IPS-18c (cell line): ENCODE measurements at regions not wholly inside any gene's neighbourhood (a gene's known extent, or its start where the extent isn't known, plus 50 kb on each side); places are given as distances from the start of the nearest gene placed in this dataset.

Experiments
- H3K4me3 ChIP-seq: 2 replicates; pipeline ENCODE4 v1.7.0; 2013; ENCODE audit warnings: low read depth, mild to moderate bottlenecking, low read length, moderate library complexity; ENCODE audit not compliant: insufficient read depth
- H3K9me3 ChIP-seq: one replicate; pipeline ENCODE4 v1.6.1; 2013; ENCODE audit warnings: mild to moderate bottlenecking, low read length, moderate library complexity; ENCODE audit not compliant: control insufficient read depth, insufficient read depth

DNA sequence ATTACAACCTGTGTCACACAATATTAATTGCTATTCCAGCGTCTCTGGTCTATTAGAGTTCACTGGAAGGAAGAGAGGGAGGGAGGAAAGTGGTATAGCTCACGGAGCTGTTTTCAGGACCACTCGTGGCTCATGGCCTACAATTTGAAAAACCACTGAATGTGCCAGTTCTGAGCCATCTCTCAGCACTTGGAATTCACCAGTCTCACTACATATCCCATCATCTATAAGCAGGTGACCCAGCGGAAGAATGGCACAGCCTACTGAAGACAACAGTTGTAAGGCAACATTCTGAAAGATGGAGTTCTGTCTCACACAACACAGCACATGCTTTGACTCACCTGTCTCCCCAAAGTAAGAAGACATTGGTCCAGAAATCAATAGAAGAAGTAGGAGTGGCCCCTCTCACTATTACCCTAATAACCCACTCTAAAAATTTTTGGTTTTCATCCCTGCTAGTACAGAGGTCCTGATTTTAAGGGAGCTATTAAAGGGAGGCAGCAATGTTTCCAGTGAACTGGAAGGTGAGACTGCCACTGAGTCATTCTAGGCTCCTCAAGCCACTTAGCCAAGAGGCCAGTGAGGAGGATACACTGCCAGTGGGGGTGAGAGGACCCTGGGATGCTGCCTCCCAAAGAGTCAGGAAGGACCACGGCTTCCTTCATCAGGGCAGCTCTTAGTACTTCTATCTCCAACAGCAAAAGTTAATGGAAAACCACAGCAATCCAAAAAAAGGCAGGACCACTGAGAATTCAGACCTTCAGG lies 50.0 kb upstream of the DOCK9 start:
- Histone ChIP-seq H3K9me3 (no peaks in the 10 kb centered on the region), H3K4me3 (no peak overlapping the region)

DNA sequence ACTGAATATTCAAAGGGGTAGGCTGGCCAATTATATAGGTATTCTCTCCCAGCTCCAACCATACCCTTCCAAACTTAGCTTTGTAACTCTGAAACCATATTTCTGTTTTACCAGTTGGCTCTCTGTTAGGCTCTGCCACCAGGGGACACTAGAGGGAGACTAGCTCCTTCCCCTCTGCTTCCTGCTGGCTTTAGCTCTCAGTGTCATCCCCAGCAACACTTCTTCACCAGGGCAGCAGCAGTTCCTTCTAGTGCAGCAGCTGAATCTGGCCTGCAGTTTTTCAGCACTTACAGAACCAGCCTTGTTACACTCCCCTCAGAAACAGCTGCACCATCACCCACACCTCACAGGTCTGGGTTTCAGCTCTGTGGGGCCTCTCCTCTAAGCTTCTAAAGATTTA lies 51.0 kb upstream of the DOCK9 start:
- Histone ChIP-seq H3K9me3 (no peaks in the 10 kb centered on the region), H3K4me3 (no peak overlapping the region)

DNA sequence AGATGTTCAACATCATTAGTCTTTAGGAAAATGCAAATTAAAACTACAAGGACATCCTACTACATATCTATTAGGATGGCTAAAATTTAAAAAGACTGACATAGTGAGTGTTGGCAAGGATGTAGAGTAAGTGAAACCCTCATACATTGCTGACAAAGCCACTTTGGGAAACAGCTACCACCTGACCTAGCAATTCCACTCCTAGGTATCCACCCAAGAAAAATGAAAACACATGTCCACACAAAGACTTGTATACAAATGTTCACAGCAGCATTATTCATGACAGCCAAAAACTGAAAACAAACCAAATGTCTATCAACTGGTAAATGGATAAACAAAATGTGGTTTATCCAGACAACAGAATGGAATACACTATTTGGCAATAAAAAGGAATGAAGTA lies 51.7 kb upstream of the DOCK9 start:
- no peak overlapping the region for H3K4me3 ChIP-seq
- no peaks in the 10 kb centered on the region for H3K9me3 ChIP-seq

DNA sequence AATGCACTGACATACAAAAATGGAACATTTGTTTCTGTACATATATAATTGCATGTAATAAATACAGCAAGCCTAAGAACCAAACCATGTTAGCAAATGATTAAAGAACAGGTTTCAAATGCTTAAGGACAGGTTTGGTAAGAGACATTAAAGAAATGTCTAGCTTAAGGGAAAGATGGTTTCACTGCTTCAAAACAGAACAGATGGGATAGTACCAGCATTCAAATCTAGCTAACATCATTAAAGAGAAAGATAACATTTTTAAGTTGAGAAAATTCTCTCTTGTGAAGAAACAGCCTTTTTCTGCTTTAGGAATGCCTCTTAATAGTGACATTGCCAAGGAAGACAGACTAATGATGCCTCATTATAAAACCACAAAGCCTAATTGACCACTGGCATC lies 52.5 kb upstream of the DOCK9 start:
- H3K9me3 ChIP-seq = no peaks in the 10 kb centered on the region
- H3K4me3 ChIP-seq = no peak overlapping the region

DNA sequence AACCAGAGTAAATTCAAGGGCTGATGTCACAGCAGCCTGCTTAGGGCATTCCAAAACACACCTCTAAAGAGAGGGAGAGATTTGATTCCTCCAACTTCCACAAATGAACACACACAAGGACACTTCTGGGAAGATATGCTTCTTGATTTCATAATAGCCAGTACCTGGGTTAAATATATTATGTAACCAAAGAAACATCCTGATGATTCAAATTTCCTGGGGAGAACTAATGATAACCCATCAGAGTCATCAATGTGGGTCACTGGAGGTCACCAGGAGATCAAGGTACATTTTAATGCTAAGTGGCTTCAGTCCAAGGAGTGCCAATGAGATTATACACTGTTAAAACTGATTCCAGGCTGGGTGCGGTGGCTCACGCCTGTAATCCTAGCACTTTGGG lies 54.0 kb upstream of the DOCK9 start:
- H3K4me3 ChIP-seq = no peak overlapping the region
- H3K9me3 ChIP-seq = no peaks in the 10 kb centered on the region

DNA sequence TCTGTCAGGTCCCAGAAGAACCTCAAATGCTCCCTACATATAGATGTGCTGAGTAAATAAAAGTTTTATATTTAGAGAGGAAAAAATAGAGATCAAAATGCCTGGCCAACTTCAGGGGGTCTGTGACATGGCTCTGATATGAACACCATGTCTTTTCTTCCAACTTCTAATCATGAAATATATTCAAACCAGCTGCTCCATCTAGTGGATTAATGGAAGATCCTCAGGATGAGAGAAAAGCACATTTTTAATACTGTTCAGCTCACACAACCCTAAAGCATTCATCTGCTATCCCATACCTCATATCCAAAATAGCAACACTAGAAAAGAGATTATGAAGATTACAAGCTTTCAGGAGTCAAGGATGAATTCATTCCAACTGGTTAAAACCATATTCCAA lies 56.0 kb upstream of the DOCK9 start:
- no peaks in the 10 kb centered on the region for H3K9me3 ChIP-seq
- no peak overlapping the region for H3K4me3 ChIP-seq

DNA sequence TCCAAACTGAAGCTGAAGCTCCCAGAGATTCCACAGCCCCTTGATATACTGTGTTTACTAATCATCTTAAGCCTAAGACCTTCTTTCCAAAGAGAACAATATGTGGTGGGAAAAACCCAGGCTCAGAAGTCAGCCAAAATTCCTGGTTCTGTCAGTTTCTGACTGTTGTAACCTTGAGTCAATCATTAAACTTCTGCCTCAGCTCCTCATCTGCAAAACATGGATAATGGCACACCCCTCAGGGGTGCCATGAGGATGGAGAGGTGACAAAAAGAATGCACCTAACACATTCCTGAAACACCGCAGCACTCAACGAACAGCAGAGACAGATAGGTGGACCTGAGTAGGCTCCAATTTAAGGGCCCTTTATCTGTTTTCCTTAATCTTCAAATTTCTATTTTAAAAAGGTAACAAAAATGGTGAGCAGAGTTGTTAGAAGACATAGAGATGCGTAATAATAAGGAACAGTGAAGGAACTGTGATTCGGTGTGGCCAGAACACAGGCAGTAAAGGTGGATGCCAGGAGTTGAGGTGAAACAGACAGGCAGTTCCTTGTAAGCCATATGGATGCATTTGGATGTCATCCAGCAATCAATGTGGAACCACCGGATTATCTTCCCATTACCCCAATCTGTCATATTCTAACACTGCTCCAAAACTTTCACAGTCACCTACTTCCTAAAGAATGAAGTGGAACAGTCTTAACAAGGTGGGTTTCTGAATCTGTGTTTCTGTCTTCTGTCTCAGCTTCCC lies 56.6 kb upstream of the DOCK9 start:
- Histone ChIP-seq H3K9me3 (no peaks in the 10 kb centered on the region), H3K4me3 (no peak overlapping the region)

DNA sequence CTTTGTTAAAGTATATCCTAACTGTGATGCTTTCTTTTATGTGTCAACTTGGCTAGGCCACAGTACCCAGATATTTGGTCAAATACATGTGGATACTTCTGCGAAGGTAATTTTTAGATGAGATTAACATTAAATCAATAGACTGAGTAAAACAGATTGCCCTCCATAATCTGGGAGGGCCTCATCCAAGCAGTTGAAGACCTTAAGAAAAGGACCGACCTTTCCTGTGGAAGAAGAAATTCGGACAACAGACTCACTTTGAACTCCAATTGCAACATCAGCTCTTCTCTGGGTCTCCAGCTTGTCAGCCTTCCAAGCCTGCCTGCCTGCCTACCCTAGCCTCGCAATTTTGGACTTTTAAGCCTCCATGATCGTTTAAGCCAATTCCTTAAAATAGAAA lies 57.9 kb upstream of the DOCK9 start:
- Histone ChIP-seq H3K4me3 (no peak overlapping the region), H3K9me3 (no peaks in the 10 kb centered on the region)

DNA sequence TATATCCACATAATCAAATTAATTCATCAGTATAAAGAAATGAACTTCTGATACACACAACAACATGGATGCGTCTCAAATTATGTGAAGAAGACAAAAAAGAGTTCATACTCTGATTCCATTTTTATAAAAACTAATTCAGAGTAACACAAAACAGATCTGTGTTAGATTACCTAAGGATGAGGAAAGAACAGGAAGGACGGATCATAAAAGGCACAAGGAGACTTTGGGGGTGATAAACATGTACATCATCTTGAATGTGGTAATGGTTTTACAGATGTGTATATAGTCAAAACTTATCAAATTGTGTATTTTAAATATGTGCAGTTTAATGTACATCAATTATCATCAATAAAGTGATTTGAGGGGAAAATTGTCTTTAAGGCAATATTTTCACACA lies 59.9 kb upstream of the DOCK9 start:
- H3K9me3 ChIP-seq = no peaks in the 10 kb centered on the region
- H3K4me3 ChIP-seq = no peak overlapping the region

DNA sequence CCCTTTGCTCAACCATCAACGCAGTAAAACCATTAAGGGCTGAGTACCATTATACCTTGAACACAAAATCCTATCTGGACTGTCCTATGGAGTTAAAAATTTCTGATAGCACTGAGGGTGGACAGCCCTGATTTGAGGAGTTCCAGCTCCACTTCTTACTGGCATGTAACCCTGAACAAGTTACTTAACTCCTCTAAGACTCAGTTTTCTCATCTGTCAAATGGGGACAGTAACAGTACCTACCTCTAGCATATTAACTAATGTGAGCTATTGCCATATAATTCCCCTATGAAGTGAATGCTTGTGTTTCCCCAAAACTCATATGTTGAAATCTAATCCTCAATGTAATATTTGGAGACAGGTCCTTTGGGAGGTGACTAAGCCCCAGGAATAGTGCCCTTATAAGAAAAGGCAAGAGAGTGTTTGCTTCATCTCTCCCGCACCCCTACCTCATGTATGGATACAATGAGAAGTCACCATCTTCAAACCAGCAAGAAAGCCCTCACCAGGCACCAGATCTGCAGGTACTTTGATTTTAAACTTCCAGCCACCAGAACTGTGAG lies 61.9 kb upstream of the DOCK9 start:
- no peak overlapping the region for H3K4me3 ChIP-seq
- H3K9me3 ChIP-seq = no peaks in the 10 kb centered on the region

DNA sequence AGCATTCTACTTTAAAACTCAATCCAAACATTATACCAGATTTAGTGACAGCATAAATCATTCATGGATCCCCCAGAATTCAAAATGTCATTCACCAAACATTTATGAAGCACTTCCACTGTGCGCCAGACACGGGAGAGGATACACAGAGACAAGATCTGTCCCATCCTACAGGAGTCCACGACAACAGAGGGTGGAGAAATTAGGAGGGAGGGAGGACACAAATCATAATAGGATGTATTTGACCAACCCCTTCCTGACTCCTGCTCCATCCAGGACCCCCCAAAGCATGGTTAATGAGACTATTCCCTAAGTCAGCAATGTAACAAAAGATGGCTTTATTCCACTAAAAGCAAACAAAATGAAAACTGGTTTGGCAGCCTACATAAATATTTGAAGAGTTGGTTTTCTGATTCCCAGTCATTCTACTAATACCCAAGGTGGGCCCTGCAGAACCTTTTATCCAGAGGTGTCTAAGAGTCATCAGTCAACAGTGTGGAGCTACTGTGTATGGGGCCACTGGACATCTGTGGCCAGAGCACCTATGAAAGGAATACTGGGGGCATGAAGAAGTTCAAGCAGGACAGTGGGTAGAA lies 62.8 kb upstream of the DOCK9 start:
- H3K9me3 ChIP-seq = no peaks in the 10 kb centered on the region
- no peak overlapping the region for H3K4me3 ChIP-seq

DNA sequence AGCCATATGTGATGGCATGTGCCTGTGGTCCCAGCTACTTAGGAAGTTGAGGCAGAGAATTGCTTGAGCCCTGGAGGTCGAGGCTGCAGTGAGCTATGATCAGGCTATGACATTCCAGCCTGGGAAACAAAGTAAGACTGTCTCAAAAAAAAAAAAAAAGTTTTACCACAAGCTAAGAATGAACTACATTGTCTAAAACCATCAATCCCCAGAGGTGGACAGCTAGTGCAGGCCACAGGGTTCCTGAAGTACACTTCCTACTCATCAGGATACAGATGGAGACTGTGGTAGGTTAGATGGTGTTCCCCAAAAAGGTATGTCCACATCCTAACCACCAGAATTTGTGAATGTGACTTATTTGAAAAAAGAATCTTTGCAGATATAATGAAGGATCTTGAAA lies 63.5 kb upstream of the DOCK9 start:
- Histone ChIP-seq H3K4me3 (no peak overlapping the region), H3K9me3 (no peaks in the 10 kb centered on the region)

DNA sequence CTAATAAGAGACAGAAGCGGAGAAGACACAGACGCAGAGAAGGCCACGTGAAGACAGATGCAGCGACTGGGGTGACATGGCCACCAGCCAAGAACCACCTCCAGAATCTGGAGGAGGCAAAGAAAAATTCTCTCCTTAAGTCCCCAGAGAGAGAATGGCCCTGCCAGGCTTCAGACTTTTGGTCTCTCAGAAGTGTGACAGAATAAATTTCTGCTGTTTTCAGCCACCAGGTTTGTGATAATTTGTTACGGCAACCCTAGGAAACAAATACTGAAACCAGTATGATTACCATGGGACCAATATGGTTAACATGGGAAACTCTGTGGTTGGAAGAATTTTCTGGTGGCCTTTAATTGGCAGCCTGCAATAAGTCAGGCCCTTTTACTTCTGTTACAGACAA lies 63.9 kb upstream of the DOCK9 start:
- no peaks in the 10 kb centered on the region for H3K9me3 ChIP-seq

DNA sequence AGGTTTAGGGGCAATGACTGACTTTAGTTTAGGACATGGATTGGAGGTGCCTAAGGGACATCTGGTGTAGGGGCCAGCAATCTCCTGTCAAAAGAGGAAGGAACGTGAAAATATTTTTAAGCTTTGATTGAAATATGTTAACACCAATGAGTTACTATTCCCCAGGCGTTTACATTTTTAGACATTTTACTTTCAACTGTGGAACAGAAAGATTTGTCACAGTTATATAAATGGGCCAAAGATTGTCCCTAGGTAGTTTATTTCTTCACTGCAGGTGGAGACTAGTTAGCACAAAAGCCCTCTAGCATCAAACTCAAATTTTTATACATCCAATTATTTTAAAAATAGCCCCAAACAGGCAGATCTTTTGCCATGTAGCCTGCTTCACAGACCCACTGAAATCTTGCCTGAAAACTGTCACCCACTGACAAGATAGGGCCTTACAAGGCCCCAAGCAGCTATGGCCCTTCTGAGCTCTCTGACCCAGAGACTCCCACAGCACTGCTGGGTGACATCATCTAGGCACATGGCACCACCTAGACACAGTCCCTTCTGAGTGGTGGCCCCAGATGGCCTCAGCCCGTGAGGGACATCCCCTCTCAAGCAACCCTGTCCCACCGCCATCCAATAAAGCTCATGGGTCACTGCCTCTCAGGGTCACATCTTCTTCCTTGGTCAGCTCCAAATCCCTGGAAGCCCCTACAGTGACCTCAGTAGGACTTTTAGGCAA lies 64.8 kb upstream of the DOCK9 start:
- no peaks in the 10 kb centered on the region for H3K9me3 ChIP-seq
- H3K4me3 ChIP-seq = no peak overlapping the region

More for the DNA sequence above, 63.9 kb upstream of the DOCK9 start:
- no peak overlapping the region for H3K4me3 ChIP-seq

DNA sequence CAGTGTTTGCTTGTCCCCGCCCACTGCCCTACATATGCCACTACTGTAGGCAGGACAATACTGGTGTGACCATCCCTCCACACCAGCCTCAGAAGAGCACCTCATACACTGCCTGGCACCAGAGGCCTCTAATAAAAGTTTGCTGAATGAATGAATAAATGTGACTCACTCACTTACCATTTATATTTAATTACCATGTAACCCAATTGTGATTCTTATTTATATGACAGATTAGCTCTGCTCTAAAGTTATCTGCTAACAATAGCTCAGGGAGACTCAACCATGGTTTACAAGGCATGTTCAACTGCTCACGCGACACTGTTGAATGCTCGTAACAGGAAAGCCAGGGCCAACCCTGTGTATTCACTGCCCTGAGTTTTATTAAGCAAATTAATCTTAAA lies 66.0 kb upstream of the DOCK9 start:
- H3K9me3 ChIP-seq = no peaks in the 10 kb centered on the region

DNA sequence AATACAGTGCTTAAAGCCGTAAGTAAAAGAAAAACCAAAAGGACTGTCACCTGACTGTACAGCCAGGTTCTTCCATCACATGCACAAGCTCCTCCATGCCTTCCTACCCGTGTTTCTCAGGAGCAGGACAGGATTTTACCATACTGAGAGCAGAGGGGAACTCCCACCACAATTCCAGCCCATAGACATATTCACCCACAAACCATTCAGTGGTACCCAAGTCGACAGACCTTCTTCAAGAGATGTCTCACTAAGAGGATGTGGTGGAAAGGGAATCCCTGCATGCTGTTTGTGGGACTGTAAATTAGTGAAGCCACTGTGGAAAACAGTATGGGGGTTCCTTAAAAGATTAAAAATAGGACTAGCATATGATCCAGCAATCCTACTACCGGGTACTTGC lies 66.9 kb upstream of the DOCK9 start:
- Histone ChIP-seq H3K4me3 (no peak overlapping the region), H3K9me3 (no peaks in the 10 kb centered on the region)

More for the DNA sequence above, 66.0 kb upstream of the DOCK9 start:
- H3K4me3 ChIP-seq = no peak overlapping the region

DNA sequence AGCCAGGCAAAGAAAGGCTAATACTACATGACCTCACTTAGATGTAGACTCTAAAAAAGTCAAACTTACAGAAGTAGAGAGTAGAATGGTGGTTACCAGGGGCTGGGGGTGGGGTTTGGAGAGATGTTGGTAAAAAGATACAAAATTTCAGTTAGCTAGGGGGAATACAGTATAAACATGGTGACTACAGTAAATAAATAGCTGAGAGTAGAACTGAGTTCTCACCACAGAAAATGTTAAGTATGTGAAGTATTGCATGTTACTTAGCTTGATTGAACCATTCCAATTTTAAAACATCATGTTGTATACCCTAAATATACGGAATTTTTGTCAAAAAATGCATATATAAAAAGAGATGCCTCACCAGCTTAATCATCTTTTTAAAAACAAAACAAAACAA lies 67.5 kb upstream of the DOCK9 start:
- Histone ChIP-seq H3K9me3 (no peaks in the 10 kb centered on the region), H3K4me3 (no peak overlapping the region)
